HG03520 (cell line): ENCODE measurements at regions not wholly inside any gene's neighbourhood (a gene's known extent, or its start where the extent isn't known, plus 50 kb on each side); places are given as distances from the start of the nearest gene placed in this dataset.
"Not testable (repeated sequence)": the region's sequence is repeated elsewhere in the genome, so short reads cannot be mapped to it uniquely, and the experiment has no call there.

ENCODE experiments used
- ATAC-seq: cut with Tn5 transposase; IDR thresholded peaks from one replicate; pipeline ENCODE4 v1.9.1; 2021; ENCODE audit warnings: mild to moderate bottlenecking, moderate library complexity; ENCODE audit not compliant: unreplicated experiment

- ATAC-seq, result no peak
These were observed 58.0 kb downstream of the CGGBP1 start for GRCh38 chr3:88000853-88001252.

- no peak for ATAC-seq
These were observed 60.8 kb downstream of the CGGBP1 start for GRCh38 chr3:87997966-87998365.

GRCh38 chr3:87997298-87997697 is 61.5 kb downstream of the CGGBP1 start:
- peak; percentile 63 for ATAC-seq

- ATAC-seq, result no peak
These were observed 61.9 kb downstream of the CGGBP1 start for GRCh38 chr3:87996882-87997281.

GRCh38 chr3:87993566-87993965 is 65.2 kb downstream of the CGGBP1 start:
- ATAC-seq, result no peak

- ATAC-seq, result no peak
These were observed 70.9 kb downstream of the CGGBP1 start for GRCh38 chr3:87987952-87988351.

- ATAC-seq, result no peak
These were observed 76.4 kb downstream of the CGGBP1 start for GRCh38 chr3:87982421-87982820.

- no peak for ATAC-seq
These were observed 79.3 kb downstream of the CGGBP1 start for GRCh38 chr3:87979527-87979926.

- ATAC-seq, result no peak
These were observed 81.0 kb downstream of the CGGBP1 start for GRCh38 chr3:87977765-87978164.

GRCh38 chr3:87975716-87976115 is 83.1 kb downstream of the CGGBP1 start:
- ATAC-seq, result no peak

GRCh38 chr3:87973906-87974305 is 84.9 kb downstream of the CGGBP1 start:
- ATAC-seq, result no peak

- ATAC-seq, result no peak
These were observed 89.2 kb downstream of the CGGBP1 start for GRCh38 chr3:87969620-87970019.

GRCh38 chr3:87968668-87969067 is 90.1 kb downstream of the CGGBP1 start:
- ATAC-seq, result no peak

- no peak for ATAC-seq
These were observed 100.5 kb downstream of the CGGBP1 start for GRCh38 chr3:87958289-87958688.

- no peak for ATAC-seq
These were observed 101.2 kb downstream of the CGGBP1 start for GRCh38 chr3:87957575-87957974.

- no peak for ATAC-seq
These were observed 109.0 kb downstream of the CGGBP1 start for GRCh38 chr3:87949879-87950208.

- ATAC-seq, result peak; percentile 80
These were observed 109.5 kb downstream of the CGGBP1 start for GRCh38 chr3:87949189-87949878.

- not testable (repeated sequence) for ATAC-seq
These were observed 112.8 kb downstream of the CGGBP1 start for GRCh38 chr3:87946007-87946406.

- ATAC-seq, result not testable (repeated sequence)
These were observed 116.5 kb downstream of the CGGBP1 start for GRCh38 chr3:87942256-87942655.

- no peak for ATAC-seq
These were observed 134.3 kb downstream of the CGGBP1 start for GRCh38 chr3:87924485-87924884.

- no peak for ATAC-seq
These were observed 138.3 kb downstream of the CGGBP1 start for GRCh38 chr3:87920549-87920948.

- no peak for ATAC-seq
These were observed 157.7 kb downstream of the CGGBP1 start for GRCh38 chr3:87901141-87901540.

GRCh38 chr3:87900061-87900460 is 158.7 kb downstream of the CGGBP1 start:
- no peak for ATAC-seq
